BE2C (cell line): ENCODE measurements at regions not wholly inside any gene's neighbourhood (a gene's known extent, or its start where the extent isn't known, plus 50 kb on each side); places are given as distances from the start of the nearest gene placed in this dataset.

Experiments used
- DNase-seq: peaks from one replicate; pipeline ENCODE4 v3.0.0-alpha.2; 2020
- H3K27me3 ChIP-seq: fragments of 250-450 bp; sonication (Bioruptor Pico); 2 replicates; pipeline ENCODE4 v1.5.1; 2020; ENCODE audit warnings: mild to moderate bottlenecking
- H3K36me3 ChIP-seq: fragments of 250-450 bp; sonication (Bioruptor Pico); 2 replicates; pipeline ENCODE4 v1.5.1; 2020; ENCODE audit warnings: mild to moderate bottlenecking
- H3K4me1 ChIP-seq: fragments of 250-450 bp; sonication (Bioruptor Pico); 2 replicates; pipeline ENCODE4 v1.5.1; 2020
- H3K4me3 ChIP-seq: 2 replicates; pipeline ENCODE4 v1.5.1; 2011; ENCODE audit warnings: low read depth, low read length
- H3K9me3 ChIP-seq: fragments of 250-450 bp; sonication (Bioruptor Pico); 2 replicates; pipeline ENCODE4 v1.5.1; 2020
- TF ChIP-seq, protein P1 (sequence below): IDR thresholded peaks from 2 replicates; pipeline ENCODE4 v1.5.1; 2012; ENCODE audit warnings: mild to moderate bottlenecking, low read depth, low read length

DNA sequence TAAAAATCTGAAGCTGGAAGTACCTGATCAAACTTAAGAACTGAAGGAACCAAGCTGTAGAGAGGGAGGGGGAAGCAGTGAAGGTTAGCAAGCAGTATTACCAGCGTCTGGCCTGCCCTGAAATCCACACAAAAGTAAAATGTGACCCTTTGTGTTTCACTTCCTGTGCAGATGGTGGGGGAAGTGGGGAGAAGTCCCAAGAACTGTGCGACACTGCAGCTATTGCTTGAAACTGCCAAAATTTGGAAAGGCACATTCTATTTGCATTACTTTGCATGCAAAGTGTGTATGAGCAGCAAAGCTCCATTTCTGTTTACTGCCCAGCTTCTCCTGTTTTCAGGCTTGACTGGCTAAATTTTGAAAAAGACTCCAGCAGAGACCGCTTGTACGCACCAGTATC lies 72.1 kb upstream of the BMAL1 start:
- no peak overlapping the region for H3K4me3 ChIP-seq
- H3K27me3 ChIP-seq, result no peaks in the 10 kb centered on the region
- no peaks in the 10 kb centered on the region for H3K36me3 ChIP-seq
- no peak for DNase-seq
- no peaks in the 10 kb centered on the region for H3K9me3 ChIP-seq
- TF ChIP-seq, protein P1, sequence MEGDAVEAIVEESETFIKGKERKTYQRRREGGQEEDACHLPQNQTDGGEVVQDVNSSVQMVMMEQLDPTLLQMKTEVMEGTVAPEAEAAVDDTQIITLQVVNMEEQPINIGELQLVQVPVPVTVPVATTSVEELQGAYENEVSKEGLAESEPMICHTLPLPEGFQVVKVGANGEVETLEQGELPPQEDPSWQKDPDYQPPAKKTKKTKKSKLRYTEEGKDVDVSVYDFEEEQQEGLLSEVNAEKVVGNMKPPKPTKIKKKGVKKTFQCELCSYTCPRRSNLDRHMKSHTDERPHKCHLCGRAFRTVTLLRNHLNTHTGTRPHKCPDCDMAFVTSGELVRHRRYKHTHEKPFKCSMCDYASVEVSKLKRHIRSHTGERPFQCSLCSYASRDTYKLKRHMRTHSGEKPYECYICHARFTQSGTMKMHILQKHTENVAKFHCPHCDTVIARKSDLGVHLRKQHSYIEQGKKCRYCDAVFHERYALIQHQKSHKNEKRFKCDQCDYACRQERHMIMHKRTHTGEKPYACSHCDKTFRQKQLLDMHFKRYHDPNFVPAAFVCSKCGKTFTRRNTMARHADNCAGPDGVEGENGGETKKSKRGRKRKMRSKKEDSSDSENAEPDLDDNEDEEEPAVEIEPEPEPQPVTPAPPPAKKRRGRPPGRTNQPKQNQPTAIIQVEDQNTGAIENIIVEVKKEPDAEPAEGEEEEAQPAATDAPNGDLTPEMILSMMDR, result no peak
- no peaks in the 10 kb centered on the region for H3K4me1 ChIP-seq

DNA sequence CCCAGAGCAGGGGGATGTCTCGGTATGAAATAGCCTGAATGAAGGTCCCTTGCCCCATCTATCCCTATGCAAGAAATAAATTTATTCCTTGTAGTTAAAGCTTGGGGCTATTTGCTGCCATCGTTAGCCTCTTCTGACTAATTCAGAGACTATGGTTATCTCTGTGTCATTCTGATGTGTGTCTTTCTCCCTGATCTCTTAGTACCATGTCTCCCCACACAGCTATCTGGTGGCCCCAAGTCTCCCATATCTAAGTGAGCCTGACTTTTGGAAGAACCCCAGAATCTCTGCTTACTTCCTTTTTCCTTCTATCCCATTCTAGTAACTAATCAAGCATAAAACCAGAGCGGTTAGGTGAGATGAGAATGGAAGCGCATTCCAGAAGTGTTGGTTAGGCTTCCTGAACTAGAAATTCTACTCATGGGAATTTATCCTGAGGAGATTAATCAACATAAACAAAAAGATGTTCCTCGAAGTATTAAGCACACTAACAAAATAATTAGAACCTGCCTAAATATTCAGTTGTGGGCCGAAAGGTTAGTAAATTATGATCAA lies 71.4 kb upstream of the BMAL1 start:
- TF ChIP-seq, protein P1, result no peak
- no peaks in the 10 kb centered on the region for H3K36me3 ChIP-seq
- H3K4me1 ChIP-seq, result no peaks in the 10 kb centered on the region
- H3K4me3 ChIP-seq, result no peak overlapping the region
- no peak for DNase-seq
- no peaks in the 10 kb centered on the region for H3K27me3 ChIP-seq
- H3K9me3 ChIP-seq, result no peaks in the 10 kb centered on the region

DNA sequence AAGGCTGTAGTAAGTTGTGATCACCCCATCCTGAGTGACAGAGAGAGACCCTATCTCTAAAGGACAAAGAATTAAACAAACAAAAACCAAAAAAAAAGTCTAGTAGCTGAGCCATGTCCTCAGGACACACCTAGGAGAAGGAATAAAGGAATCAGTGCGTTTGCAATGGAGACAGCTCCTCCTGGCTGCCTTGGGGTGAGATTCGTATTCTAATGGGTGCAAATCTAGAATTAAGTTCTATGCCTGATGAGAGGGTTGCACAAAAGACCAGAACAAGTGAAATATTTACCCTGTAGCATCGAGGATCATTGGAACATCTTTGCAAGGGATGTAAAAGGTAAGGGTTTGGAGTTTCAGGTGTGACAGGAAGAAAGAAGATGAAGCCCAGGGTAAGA lies 70.3 kb upstream of the BMAL1 start:
- TF ChIP-seq, protein P1, result no peak
- H3K36me3 ChIP-seq, result no peaks in the 10 kb centered on the region
- H3K4me3 ChIP-seq, result no peak overlapping the region
- H3K27me3 ChIP-seq, result no peaks in the 10 kb centered on the region
- H3K4me1 ChIP-seq, result no peaks in the 10 kb centered on the region
- H3K9me3 ChIP-seq, result no peaks in the 10 kb centered on the region
- DNase-seq, result no peak

DNA sequence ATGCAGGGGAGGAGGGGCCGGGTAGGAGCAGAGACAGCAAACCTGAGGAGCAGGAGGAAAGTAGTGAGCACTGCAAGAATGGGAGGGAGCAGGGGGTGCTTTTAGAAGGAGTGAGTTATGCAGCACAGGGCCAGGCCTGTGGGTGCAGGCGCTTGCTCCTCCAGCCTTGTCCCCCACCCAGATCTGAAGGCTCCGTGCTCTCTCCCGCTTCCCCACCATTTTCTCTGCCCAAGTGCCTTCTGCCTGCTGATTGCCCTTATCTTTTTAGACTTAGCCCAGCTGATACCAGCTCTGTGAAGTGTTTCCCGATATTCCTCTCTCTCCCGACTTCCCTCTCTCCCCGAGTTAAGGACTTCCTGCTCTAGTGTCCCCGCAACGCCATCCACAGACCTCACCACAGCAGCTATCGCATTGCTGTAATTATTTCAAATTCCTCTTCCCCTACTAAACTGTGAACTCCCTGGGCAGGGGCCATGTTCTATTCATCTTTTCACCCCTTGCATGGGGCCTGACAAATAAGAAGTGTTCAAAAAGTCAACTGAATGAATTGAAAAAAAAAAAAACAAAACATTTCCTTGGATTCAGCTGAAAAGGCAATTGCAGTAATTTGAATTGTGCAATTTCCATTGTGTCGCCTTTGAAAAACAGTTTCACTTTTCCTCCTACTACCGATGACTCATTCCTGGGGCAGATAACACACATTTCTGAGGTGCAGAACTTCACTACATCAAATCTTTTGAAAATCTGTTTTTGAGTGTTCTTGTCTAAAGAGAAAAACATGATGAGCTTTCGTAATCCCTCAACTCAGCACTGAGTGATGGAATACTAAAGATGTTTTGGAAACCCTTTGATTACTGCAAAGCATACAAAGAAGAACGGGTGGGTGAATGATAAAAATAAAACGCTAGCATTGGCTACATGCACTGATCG lies 69.7 kb upstream of the BMAL1 start:
- peak overlapping the region; percentile 36 for H3K4me3 ChIP-seq
- no peaks in the 10 kb centered on the region for H3K36me3 ChIP-seq
- DNase-seq, result no peak

DNA sequence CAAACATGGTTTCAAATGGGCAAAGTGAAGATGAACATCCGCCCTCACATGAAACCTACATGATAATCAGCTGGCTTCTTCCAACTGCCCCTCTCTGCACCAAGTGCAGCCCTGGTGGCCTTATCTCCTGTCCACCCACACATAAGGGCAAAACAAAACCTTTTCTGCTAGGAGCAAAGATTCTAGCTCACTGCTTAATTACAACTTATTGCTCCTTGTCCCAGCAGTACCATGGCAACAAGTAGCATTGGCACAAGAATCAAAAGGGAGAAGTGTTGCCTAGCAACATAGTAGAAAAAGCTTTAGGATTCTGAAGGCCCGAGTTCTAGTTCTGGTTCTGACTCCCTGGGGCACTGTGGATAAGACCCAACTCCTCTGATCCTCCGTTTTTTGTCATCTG lies 68.7 kb upstream of the BMAL1 start:
- TF ChIP-seq, protein P1, result no peak
- DNase-seq, result no peak
- Histone ChIP-seq H3K27me3 (no peaks in the 10 kb centered on the region), H3K36me3 (no peaks in the 10 kb centered on the region), H3K4me1 (no peaks in the 10 kb centered on the region), H3K4me3 (no peak overlapping the region), H3K9me3 (no peaks in the 10 kb centered on the region)

More for the DNA sequence above, 69.7 kb upstream of the BMAL1 start:
- H3K4me1 ChIP-seq, result no peaks in the 10 kb centered on the region
- TF ChIP-seq, protein P1, result no peak
- H3K27me3 ChIP-seq, result no peaks in the 10 kb centered on the region
- no peaks in the 10 kb centered on the region for H3K9me3 ChIP-seq

DNA sequence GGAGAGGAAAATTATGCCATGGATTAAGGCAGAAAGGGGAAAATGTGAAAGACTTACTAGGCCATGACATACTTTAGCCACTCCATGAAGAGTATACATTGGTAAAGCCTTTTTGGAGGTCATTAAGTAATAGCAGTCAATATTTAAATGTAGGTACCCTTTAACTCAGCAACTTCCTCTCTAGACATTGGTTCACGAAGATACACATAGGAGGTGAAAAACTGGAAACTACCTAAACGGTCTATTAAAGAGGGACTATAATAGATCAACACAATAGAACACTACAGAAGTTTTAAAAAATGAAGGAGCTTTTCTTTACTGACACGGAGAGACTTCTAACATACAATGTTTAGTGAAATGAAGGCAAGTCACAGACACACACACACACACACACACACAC lies 68.2 kb upstream of the BMAL1 start:
- no peak overlapping the region for H3K4me3 ChIP-seq
- no peaks in the 10 kb centered on the region for H3K9me3 ChIP-seq
- H3K27me3 ChIP-seq, result no peaks in the 10 kb centered on the region
- H3K36me3 ChIP-seq, result no peaks in the 10 kb centered on the region
- TF ChIP-seq, protein P1, result no peak
- no peaks in the 10 kb centered on the region for H3K4me1 ChIP-seq
- DNase-seq, result no peak
